ENCODE measurements at regions not wholly inside any gene's neighbourhood (a gene's known extent, or its start where the extent isn't known, plus 50 kb on each side); places are given as distances from the start of the nearest gene placed in this dataset.

GRCh38 chr18:1604751-1605150, 700.1 kb downstream of the ADCYAP1 start:
- no peak for TF ChIP-seq CTCF (IDR thresholded peaks at IDR 0.05; ENCODE audit: control insufficient read depth, insufficient read depth, low read depth, low read length, missing control alignments)
- no peak overlapping the region for H3K4me3 ChIP-seq (ENCODE audit: control insufficient read depth, low read depth, low read length)
- DNase-seq (ENCODE audit: low read depth): no peak

- no peak for TF ChIP-seq CTCF (IDR thresholded peaks at IDR 0.05; ENCODE audit: control insufficient read depth, insufficient read depth, low read depth, low read length, missing control alignments)
Observed at GRCh38 chr18:1618364-1618763, 713.7 kb downstream of the ADCYAP1 start.

GRCh38 chr18:1619507-1619906, 714.8 kb downstream of the ADCYAP1 start:
- no peak overlapping the region for H3K4me3 ChIP-seq (ENCODE audit: control insufficient read depth, low read depth, low read length)
- DNase-seq (ENCODE audit: low read depth): no peak
- TF ChIP-seq CTCF (IDR thresholded peaks at IDR 0.05; ENCODE audit: control insufficient read depth, insufficient read depth, low read depth, low read length, missing control alignments): no peak

More at GRCh38 chr18:1618364-1618763, 713.7 kb downstream of the ADCYAP1 start:
- no peak overlapping the region for H3K4me3 ChIP-seq (ENCODE audit: control insufficient read depth, low read depth, low read length)
- no peak for DNase-seq (ENCODE audit: low read depth)

GRCh38 chr18:1624612-1625011, 719.9 kb downstream of the ADCYAP1 start:
- no peak overlapping the region for H3K4me3 ChIP-seq (ENCODE audit: control insufficient read depth, low read depth, low read length)
- no peak for TF ChIP-seq CTCF (IDR thresholded peaks at IDR 0.05; ENCODE audit: control insufficient read depth, insufficient read depth, low read depth, low read length, missing control alignments)
- DNase-seq (ENCODE audit: low read depth): no peak

- TF ChIP-seq CTCF (IDR thresholded peaks at IDR 0.05; ENCODE audit: control insufficient read depth, insufficient read depth, low read depth, low read length, missing control alignments): no peak
- no peak overlapping the region for H3K4me3 ChIP-seq (ENCODE audit: control insufficient read depth, low read depth, low read length)
- DNase-seq (ENCODE audit: low read depth): no peak
Observed at GRCh38 chr18:1627494-1627893, 722.8 kb downstream of the ADCYAP1 start.

GRCh38 chr18:1648712-1649111, 744.0 kb downstream of the ADCYAP1 start:
- no peak overlapping the region for H3K4me3 ChIP-seq (ENCODE audit: control insufficient read depth, low read depth, low read length)
- DNase-seq (ENCODE audit: low read depth): no peak
- no peak for TF ChIP-seq CTCF (IDR thresholded peaks at IDR 0.05; ENCODE audit: control insufficient read depth, insufficient read depth, low read depth, low read length, missing control alignments)

GRCh38 chr18:1652018-1652417, 747.3 kb downstream of the ADCYAP1 start:
- no peak overlapping the region for H3K4me3 ChIP-seq (ENCODE audit: control insufficient read depth, low read depth, low read length)
- no peak for DNase-seq (ENCODE audit: low read depth)
- no peak for TF ChIP-seq CTCF (IDR thresholded peaks at IDR 0.05; ENCODE audit: control insufficient read depth, insufficient read depth, low read depth, low read length, missing control alignments)

All from AG09309 (cell line).